GM10266 (cell line): ENCODE measurements at regions not wholly inside any gene's neighbourhood (a gene's known extent, or its start where the extent isn't known, plus 50 kb on each side); places are given as distances from the start of the nearest gene placed in this dataset.

Source experiments
- DNase-seq: peaks from one replicate; pipeline ENCODE4 v3.0.0; 2012; ENCODE audit errors: extremely low spot score
- CTCF ChIP-seq: IDR thresholded peaks from 2 replicates; pipeline ENCODE4 v1.5.1; 2012; ENCODE audit warnings: mild to moderate bottlenecking, low read depth; ENCODE audit not compliant: control insufficient read depth, insufficient read depth; ENCODE audit errors: missing control alignments

GRCh38 chr1:38360807-38361206 lies 314.2 kb upstream of the POU3F1 start:
- peak; percentile 12 for DNase-seq
- TF ChIP-seq CTCF = peak; percentile 41

GRCh38 chr1:38353956-38354355 lies 307.4 kb upstream of the POU3F1 start:
- TF ChIP-seq CTCF = no peak
- DNase-seq = no peak

GRCh38 chr1:38352869-38353268 lies 306.3 kb upstream of the POU3F1 start:
- TF ChIP-seq CTCF = no peak
- no peak for DNase-seq

- no peak for DNase-seq
- TF ChIP-seq CTCF = no peak
Measured at GRCh38 chr1:38347446-38348175, 301.0 kb upstream of the POU3F1 start.

- no peak for DNase-seq
Measured at GRCh38 chr1:38344716-38345115, 298.1 kb upstream of the POU3F1 start.

GRCh38 chr1:38341694-38342093 lies 295.1 kb upstream of the POU3F1 start:
- TF ChIP-seq CTCF = no peak
- DNase-seq = no peak

More at GRCh38 chr1:38344716-38345115, 298.1 kb upstream of the POU3F1 start:
- TF ChIP-seq CTCF = no peak

- no peak for DNase-seq
- TF ChIP-seq CTCF = no peak
Measured at GRCh38 chr1:38340409-38340808, 293.8 kb upstream of the POU3F1 start.
